ENCODE measurements at regions not wholly inside any gene's neighbourhood (a gene's known extent, or its start where the extent isn't known, plus 50 kb on each side); places are given as distances from the start of the nearest gene placed in this dataset.

GRCh38 chr3:182608832-182609231 is 184.5 kb upstream of the ATP11B start:
- DNase-seq (ENCODE audit: low spot score) (no peak), ATAC-seq (ENCODE audit: low FRiP score) (no peak)
- no peak for TF ChIP-seq CTCF (IDR thresholded peaks at IDR 0.05)

GRCh38 chr3:182609575-182610156 is 183.6 kb upstream of the ATP11B start:
- ATAC-seq (ENCODE audit: low FRiP score) (no peak), DNase-seq (ENCODE audit: low spot score) (no peak)
- no peak for TF ChIP-seq CTCF (IDR thresholded peaks at IDR 0.05)

GRCh38 chr3:182612332-182612731 is 181.0 kb upstream of the ATP11B start:
- no peak for TF ChIP-seq CTCF (IDR thresholded peaks at IDR 0.05)
- ATAC-seq (ENCODE audit: low FRiP score) (no peak), DNase-seq (ENCODE audit: low spot score) (no peak)

- ATAC-seq (ENCODE audit: low FRiP score) = no peak
Observed at GRCh38 chr3:182617500-182617899, 175.8 kb upstream of the ATP11B start.

GRCh38 chr3:182618085-182618732 is 175.1 kb upstream of the ATP11B start:
- TF ChIP-seq CTCF (IDR thresholded peaks at IDR 0.05) = no peak
- ATAC-seq (ENCODE audit: low FRiP score) (no peak), DNase-seq (ENCODE audit: low spot score) (no peak)

More at GRCh38 chr3:182617500-182617899, 175.8 kb upstream of the ATP11B start:
- TF ChIP-seq CTCF (IDR thresholded peaks at IDR 0.05) = no peak
- DNase-seq (ENCODE audit: low spot score) = no peak

GRCh38 chr3:182618981-182619591 is 174.2 kb upstream of the ATP11B start:
- ATAC-seq (ENCODE audit: low FRiP score) = no peak
- no peak for DNase-seq (ENCODE audit: low spot score)
- no peak for TF ChIP-seq CTCF (IDR thresholded peaks at IDR 0.05)
